HepG2 (cell line): ENCODE measurements at regions not wholly inside any gene's neighbourhood (a gene's known extent, or its start where the extent isn't known, plus 50 kb on each side); places are given as distances from the start of the nearest gene placed in this dataset.

Experiments used
- ATAC-seq: fragments of 200-7000 bp; cut with Tn5 transposase; 3 replicates; pipeline ENCODE4 v1.9.1; 2020; ENCODE audit warnings: mild to moderate bottlenecking, moderate library complexity
- BruUV-seq: library from RNA; stranded (reverse); fragments of 400-500 nt; replicated peaks from 2 replicates; lab custom pipeline; 2021; lab: Mats Ljungman, UMichigan
- CTCF ChIA-PET: fragments of 300-600 bp; formaldehyde crosslinking; extraction: SDS; loops from one replicate; lab custom pipeline; 2021; ENCODE audit warnings: low total read pairs, inconsistent platforms, low intra/inter-chr PET ratio; lab: Yijun Ruan, JAX
- POLR2A ChIA-PET: fragments of 350-600 bp; sonication (Branson Sonifier 250); formaldehyde crosslinking; loops from one replicate; lab custom pipeline; 2020; ENCODE audit warnings: antibody characterized with exemption, inconsistent platforms; lab: Yijun Ruan, JAX
- DNase-seq: peaks from one replicate; pipeline ENCODE4 v3.0.0-alpha.2; 2015; ENCODE audit warnings: low spot score
- FAIRE-seq: peaks from 3 replicates; lab custom pipeline; 2011; peaks lifted over from hg19 to GRCh38; lab: Jason Lieb, UNC
- H2AFZ ChIP-seq: one replicate; pipeline ENCODE4 v1.6.1; 2011; ENCODE audit warnings: low read length, inconsistent platforms
- H3K27ac ChIP-seq: fragments of 300-600 bp; 3 replicates; pipeline ENCODE4 v1.8.0; 2011; ENCODE audit warnings: mixed run types, mild to moderate bottlenecking, mixed read lengths, low read length, inconsistent platforms; ENCODE audit not compliant: insufficient read depth; ENCODE audit errors: extremely low read length
- H3K27me3 ChIP-seq, 2 experiments: fragments of 200-600 bp in 1 of 2; 2 replicates in 1 of 2; 3 replicates in 1 of 2; pipeline versions ENCODE4 v1.6.0 to v1.8.0; 2011; ENCODE audit warnings: low read length in 2 of 2, mild to moderate bottlenecking in 2 of 2, moderate library complexity in 2 of 2, inconsistent platforms in 1 of 2; ENCODE audit not compliant: insufficient read depth in 2 of 2, control insufficient read depth in 1 of 2
- H3K36me3 ChIP-seq, 2 experiments: fragments of 200-600 bp in 1 of 2; replicated peaks in 1 of 2; 2 replicates in 1 of 2; 3 replicates in 1 of 2; pipeline versions ENCODE4 v1.5.1 to v1.8.0; 2011; ENCODE audit warnings: low read length in 2 of 2, inconsistent platforms in 1 of 2; ENCODE audit not compliant: insufficient read depth in 2 of 2, control insufficient read depth in 1 of 2
- H3K4me1 ChIP-seq: 2 replicates; pipeline ENCODE4 v1.5.1; 2012; ENCODE audit warnings: low read length, inconsistent platforms; ENCODE audit not compliant: insufficient read depth
- H3K4me2 ChIP-seq: 2 replicates; pipeline ENCODE4 v1.6.0; 2011; ENCODE audit warnings: low read depth, low read length, inconsistent platforms
- H3K4me3 ChIP-seq, 3 experiments: fragments of 200-600 bp in 1 of 3; sonication (generic), shearing (Covaris generic) in 1 of 3; replicated peaks in 1 of 3; 2 replicates each; pipeline ENCODE4 v1.5.1; 2011 to 2016; ENCODE audit warnings: low read length in 3 of 3, inconsistent platforms in 2 of 3, low read depth in 2 of 3, mild to moderate bottlenecking in 2 of 3, control low read depth in 1 of 3, mixed read lengths in 1 of 3; ENCODE audit not compliant: insufficient read depth in 1 of 3
- H3K79me2 ChIP-seq: one replicate; pipeline ENCODE4 v1.6.1; 2011; ENCODE audit warnings: low read length, inconsistent platforms; ENCODE audit not compliant: insufficient read depth
- H3K9ac ChIP-seq: 2 replicates; pipeline ENCODE4 v1.6.0; 2011; ENCODE audit warnings: mild to moderate bottlenecking, low read depth, low read length, inconsistent platforms; ENCODE audit not compliant: insufficient read depth
- H3K9me3 ChIP-seq: 2 replicates; pipeline ENCODE4 v1.5.1; 2012; ENCODE audit warnings: mild to moderate bottlenecking, low read length
- H4K20me1 ChIP-seq: 2 replicates; pipeline ENCODE4 v1.6.0; 2011; ENCODE audit warnings: inconsistent platforms, mild to moderate bottlenecking, low read length, moderate library complexity; ENCODE audit not compliant: insufficient read depth
- E2F1 ChIP-seq: sonication (generic); formaldehyde crosslinking; IDR thresholded peaks from 2 replicates; pipeline ENCODE4 v1.5.0; 2020; ENCODE audit warnings: missing genetic modification reagents
- PCBP1 ChIP-seq: fragments of 200-400 bp; formaldehyde crosslinking; IDR thresholded peaks from 2 replicates; pipeline ENCODE4 v1.6.1; 2017; ENCODE audit warnings: mild to moderate bottlenecking, low read depth, low read length, borderline replicate concordance
- STAG1 ChIP-seq: sonication (generic); formaldehyde crosslinking; IDR thresholded peaks from 2 replicates; pipeline ENCODE4 v1.4.0; 2020; ENCODE audit warnings: missing genetic modification reagents
- ZNF121 ChIP-seq: sonication (generic); formaldehyde crosslinking; IDR thresholded peaks from 2 replicates; pipeline ENCODE4 v1.5.0; 2020; ENCODE audit warnings: mild to moderate bottlenecking, missing genetic modification reagents
- ZNF17 ChIP-seq: sonication (generic); formaldehyde crosslinking; IDR thresholded peaks from 2 replicates; pipeline ENCODE4 v1.5.0; 2020; ENCODE audit warnings: mild to moderate bottlenecking, missing genetic modification reagents
- ZNF263 ChIP-seq: sonication (generic); formaldehyde crosslinking; IDR thresholded peaks from 2 replicates; pipeline ENCODE4 v1.4.0; 2020; ENCODE audit warnings: missing genetic modification reagents
- ZNF282 ChIP-seq: fragments of 450-650 bp; IDR thresholded peaks from 2 replicates; pipeline ENCODE4 v1.6.1; 2018; ENCODE audit not compliant: partially characterized antibody
- WGBS: methylation state at CpG from one replicate; pipeline ENCODE4 v1.1.6; 2017; ENCODE audit warnings: low lambda C conversion rate; 5-methylcytosine and 5-hydroxymethylcytosine counted together
- in situ Hi-C: cut with HindIII; loops from 2 replicates; pipeline ENCODE4 v1.10.0; 2017; ENCODE audit warnings: low pct_unique_long_range_greater_than_20kb; ENCODE audit not compliant: extremely low pct_ligation_motif_present
- intact Hi-C: fragments of 100-400 bp; cut with micrococcal nuclease; formaldehyde crosslinking; loops from one replicate; pipeline ENCODE4 v1.10.0; 2022; ENCODE audit not compliant: unreplicated experiment
- TF ChIP-seq, protein P1 (sequence below): IDR thresholded peaks from 2 replicates; pipeline ENCODE4 v1.6.1; 2016; ENCODE audit warnings: missing genetic modification reagents, missing compliant biosample characterization

DNA sequence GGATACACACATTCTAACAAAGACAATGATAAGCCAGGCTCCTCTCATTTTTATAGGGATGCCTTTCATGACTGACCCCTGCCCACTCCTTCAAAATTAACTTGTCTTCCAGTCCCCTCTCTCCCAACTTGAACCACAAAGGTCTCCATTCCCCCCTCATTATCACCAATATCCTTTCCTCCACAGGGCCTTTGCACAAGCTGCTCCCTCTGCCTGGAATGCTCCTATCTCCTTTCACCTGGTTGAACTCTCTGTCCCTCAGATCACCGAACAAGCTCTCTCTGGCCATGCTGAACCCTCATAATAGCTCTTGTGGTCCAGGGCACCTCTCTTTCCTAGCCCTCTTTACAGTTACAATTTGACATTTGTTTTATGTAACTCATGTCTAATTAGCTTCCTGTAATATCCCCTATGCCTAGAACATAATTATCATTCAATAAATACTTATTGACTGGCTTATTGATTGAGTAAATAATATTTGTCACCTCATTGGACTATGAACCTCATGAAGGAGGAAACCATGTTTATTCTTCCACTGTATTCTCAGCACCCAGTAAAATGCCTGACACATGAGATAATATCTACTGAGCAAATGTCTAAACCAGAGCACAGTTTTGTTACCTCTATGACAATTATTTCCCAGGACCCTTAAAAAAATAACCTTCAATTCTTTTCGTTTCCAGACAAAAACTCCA, 266.3 kb upstream of the RASGEF1B start (continued):
- TF ChIP-seq, protein P1, sequence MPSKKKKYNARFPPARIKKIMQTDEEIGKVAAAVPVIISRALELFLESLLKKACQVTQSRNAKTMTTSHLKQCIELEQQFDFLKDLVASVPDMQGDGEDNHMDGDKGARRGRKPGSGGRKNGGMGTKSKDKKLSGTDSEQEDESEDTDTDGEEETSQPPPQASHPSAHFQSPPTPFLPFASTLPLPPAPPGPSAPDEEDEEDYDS (CRISPR knock-in tag): no peak
- no peak for TF ChIP-seq ZNF17 (CRISPR knock-in tag)

DNA sequence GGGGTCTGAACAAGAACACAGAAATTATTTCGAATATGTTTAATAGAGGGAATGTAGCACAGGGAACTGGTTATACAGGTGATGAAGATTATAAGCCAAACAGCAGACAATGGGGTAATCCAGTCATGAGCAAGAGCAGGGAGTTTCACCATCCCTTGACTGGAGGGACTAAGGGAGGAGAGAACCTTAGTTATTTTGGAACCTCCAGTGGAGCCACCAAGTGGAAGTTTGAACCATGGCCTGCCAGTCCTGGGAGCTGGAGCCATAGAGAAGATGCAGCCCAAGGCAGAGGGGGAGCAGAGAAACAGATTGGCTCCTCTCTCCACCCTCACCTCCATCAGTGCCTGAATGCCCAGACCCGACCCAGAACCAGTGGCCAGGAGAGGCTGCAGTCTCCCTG, 264.6 kb upstream of the RASGEF1B start:
- ATAC-seq (no peak), FAIRE-seq (no peak)
- no peaks in the 10 kb centered on the region for H4K20me1 ChIP-seq
- in situ Hi-C loops: no loop called here
- H3K4me2 ChIP-seq: no peak overlapping the region
- no peaks in the 10 kb centered on the region for H3K36me3 ChIP-seq
- intact Hi-C loops: no loop called here
- no peak overlapping the region for H3K4me3 ChIP-seq
- TF ChIP-seq ZNF263 (CRISPR knock-in tag): no peak
- TF ChIP-seq PCBP1: no peak
- no peak for TF ChIP-seq ZNF121 (CRISPR knock-in tag)
- no peak for TF ChIP-seq ZNF282
- TF ChIP-seq, all 625 proteins: peak for 0
- Histone ChIP-seq H3K9me3 (no peaks in the 10 kb centered on the region), H3K4me1 (no peaks in the 10 kb centered on the region), H3K9ac (no peak overlapping the region), H3K27me3 (no peaks in the 10 kb centered on the region), H2AFZ (no peak overlapping the region), H3K79me2 (no peaks in the 10 kb centered on the region), H3K27ac (no peak overlapping the region)
- POLR2A ChIA-PET: no interaction called here
- DNase-seq: no peak
- no TSS peak for BruUV-seq
- CTCF ChIA-PET: no interaction called here
- WGBS: 0% methylated on average over 1 of the region's 2 CpGs

GRCh38 chr4:81732980-81733379, 261.3 kb upstream of the RASGEF1B start:
- H3K9me3 ChIP-seq: no peaks in the 10 kb centered on the region
- DNase-seq (no peak), FAIRE-seq (no peak), ATAC-seq (no peak)
- no peaks in the 10 kb centered on the region for H3K27me3 ChIP-seq
- no peaks in the 10 kb centered on the region for H3K79me2 ChIP-seq
- intact Hi-C loops (no loop called here), in situ Hi-C loops (no loop called here)
- H3K4me3 ChIP-seq: no peak overlapping the region
- H2AFZ ChIP-seq: no peak overlapping the region
- no peaks in the 10 kb centered on the region for H4K20me1 ChIP-seq
- no peaks in the 10 kb centered on the region for H3K4me1 ChIP-seq
- ChIA-PET CTCF (no interaction called here), POLR2A (no interaction called here)
- no peaks in the 10 kb centered on the region for H3K36me3 ChIP-seq
- no peak overlapping the region for H3K9ac ChIP-seq
- 0% methylated on average over 1 of the region's 1 CpG for WGBS
- no peak overlapping the region for H3K27ac ChIP-seq
- no TSS peak for BruUV-seq
- no peak for TF ChIP-seq STAG1 (CRISPR knock-in tag)
- no peak for TF ChIP-seq E2F1 (CRISPR knock-in tag)
- no peak overlapping the region for H3K4me2 ChIP-seq
